ENCODE measurements at regions not wholly inside any gene's neighbourhood (a gene's known extent, or its start where the extent isn't known, plus 50 kb on each side); places are given as distances from the start of the nearest gene placed in this dataset.

GRCh38 chr17:33375783-33376182 lies 82.7 kb upstream of the ASIC2 start:
- Mint-ChIP-seq H3K9me3 (ENCODE audit: unreplicated experiment) (no peaks in the 10 kb centered on the region), H3K4me1 (ENCODE audit: unreplicated experiment) (no peaks in the 10 kb centered on the region), H3K4me3 (ENCODE audit: unreplicated experiment) (no peak overlapping the region), H3K27ac (ENCODE audit: unreplicated experiment) (no peak overlapping the region), H3K27me3 (ENCODE audit: unreplicated experiment) (peaks cover 2% of the 10 kb centered on the region), H3K36me3 (ENCODE audit: low read depth, unreplicated experiment) (no peaks in the 10 kb centered on the region)
- TF ChIP-seq CTCF (IDR thresholded peaks at IDR 0.05; ENCODE audit: unreplicated experiment), result no peak
- no peak for DNase-seq (ENCODE audit: low spot score)

DNA sequence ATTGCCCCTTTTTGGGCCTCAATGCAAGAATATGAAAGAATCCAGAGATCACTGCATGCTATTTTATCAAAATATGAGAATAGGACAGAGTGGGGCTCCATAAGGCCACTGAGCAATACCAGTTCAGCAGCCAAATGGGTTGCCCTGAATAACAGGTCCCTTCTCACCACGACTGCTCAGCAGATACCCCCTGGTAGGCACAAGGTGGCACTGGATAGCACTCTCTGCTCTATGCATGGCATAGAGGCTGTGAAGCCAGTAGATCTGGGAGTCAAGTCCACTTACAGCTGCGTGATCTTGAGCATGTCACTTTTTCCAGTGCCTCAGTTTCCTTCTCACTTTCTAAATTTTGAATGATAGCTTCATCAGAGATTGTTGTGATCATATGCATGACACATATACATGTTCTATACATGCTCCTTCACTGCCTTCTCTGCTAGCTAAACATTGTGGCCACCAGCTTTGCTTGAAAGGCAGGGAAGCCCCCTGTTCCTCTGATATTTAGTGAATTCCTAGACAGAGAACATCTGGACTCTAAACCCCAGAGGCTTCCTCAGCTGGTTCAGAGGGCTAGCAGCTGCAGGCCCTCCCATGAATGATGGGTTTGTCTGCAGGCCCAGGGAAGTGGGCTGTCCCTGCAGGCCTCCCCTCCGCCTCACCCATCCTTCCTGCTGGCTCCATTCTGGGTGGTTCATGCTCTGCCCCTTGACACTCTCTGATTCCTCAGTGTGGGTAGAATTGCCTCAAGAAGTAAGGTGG lies 84.9 kb upstream of the ASIC2 start:
- no peak for TF ChIP-seq CTCF (IDR thresholded peaks at IDR 0.05; ENCODE audit: unreplicated experiment)
- Mint-ChIP-seq H3K27ac (ENCODE audit: unreplicated experiment) (no peak overlapping the region), H3K4me3 (ENCODE audit: unreplicated experiment) (no peak overlapping the region), H3K4me1 (ENCODE audit: unreplicated experiment) (no peaks in the 10 kb centered on the region), H3K9me3 (ENCODE audit: unreplicated experiment) (no peaks in the 10 kb centered on the region), H3K27me3 (ENCODE audit: unreplicated experiment) (no peaks in the 10 kb centered on the region), H3K36me3 (ENCODE audit: low read depth, unreplicated experiment) (no peaks in the 10 kb centered on the region)
- DNase-seq (ENCODE audit: low spot score), result no peak

GRCh38 chr17:33381201-33381600 lies 88.1 kb upstream of the ASIC2 start:
- no peaks in the 10 kb centered on the region for H3K36me3 Mint-ChIP-seq (ENCODE audit: low read depth, unreplicated experiment)
- no peaks in the 10 kb centered on the region for H3K9me3 Mint-ChIP-seq (ENCODE audit: unreplicated experiment)
- no peaks in the 10 kb centered on the region for H3K27me3 Mint-ChIP-seq (ENCODE audit: unreplicated experiment)
- peak; percentile 10 for DNase-seq (ENCODE audit: low spot score)
- H3K4me3 Mint-ChIP-seq (ENCODE audit: unreplicated experiment), result no peak overlapping the region
- TF ChIP-seq CTCF (IDR thresholded peaks at IDR 0.05; ENCODE audit: unreplicated experiment), result no peak
- H3K27ac Mint-ChIP-seq (ENCODE audit: unreplicated experiment), result no peak overlapping the region
- no peaks in the 10 kb centered on the region for H3K4me1 Mint-ChIP-seq (ENCODE audit: unreplicated experiment)

DNA sequence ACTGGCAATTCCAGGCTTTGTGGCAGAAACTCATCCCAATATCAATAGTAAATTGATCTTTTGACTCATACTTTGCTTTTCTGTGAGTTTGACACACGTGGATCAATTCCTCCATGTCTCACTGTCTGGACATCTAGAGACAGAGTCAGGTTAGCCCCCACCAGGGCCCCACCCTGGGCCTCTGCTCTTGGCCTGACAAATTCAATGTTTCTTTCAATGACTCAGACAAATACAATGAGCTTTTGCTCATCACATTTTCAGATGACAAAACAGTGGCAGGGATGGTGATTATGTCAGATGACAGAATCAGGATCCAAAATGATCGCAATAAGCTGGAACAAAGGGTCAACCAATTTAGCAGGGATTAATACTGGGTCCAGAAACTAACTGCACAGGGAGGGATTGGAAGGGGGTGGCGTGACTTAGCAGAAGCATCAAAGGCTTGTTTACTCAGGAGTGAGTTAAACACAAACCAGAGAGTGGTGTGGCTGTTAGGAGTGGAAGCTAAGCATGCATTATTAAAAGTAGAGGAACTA lies 90.5 kb upstream of the ASIC2 start:
- Mint-ChIP-seq H3K4me1 (ENCODE audit: unreplicated experiment) (no peaks in the 10 kb centered on the region), H3K9me3 (ENCODE audit: unreplicated experiment) (no peaks in the 10 kb centered on the region), H3K36me3 (ENCODE audit: low read depth, unreplicated experiment) (no peaks in the 10 kb centered on the region), H3K27me3 (ENCODE audit: unreplicated experiment) (no peaks in the 10 kb centered on the region), H3K4me3 (ENCODE audit: unreplicated experiment) (no peak overlapping the region), H3K27ac (ENCODE audit: unreplicated experiment) (no peak overlapping the region)
- no peak for TF ChIP-seq CTCF (IDR thresholded peaks at IDR 0.05; ENCODE audit: unreplicated experiment)
- DNase-seq (ENCODE audit: low spot score), result no peak

- TF ChIP-seq CTCF (IDR thresholded peaks at IDR 0.05; ENCODE audit: unreplicated experiment), result no peak
- no peaks in the 10 kb centered on the region for H3K9me3 Mint-ChIP-seq (ENCODE audit: unreplicated experiment)
- no peak for DNase-seq (ENCODE audit: low spot score)
- no peaks in the 10 kb centered on the region for H3K36me3 Mint-ChIP-seq (ENCODE audit: low read depth, unreplicated experiment)
- no peak overlapping the region for H3K4me3 Mint-ChIP-seq (ENCODE audit: unreplicated experiment)
- H3K27me3 Mint-ChIP-seq (ENCODE audit: unreplicated experiment), result no peaks in the 10 kb centered on the region
- no peak overlapping the region for H3K27ac Mint-ChIP-seq (ENCODE audit: unreplicated experiment)
- H3K4me1 Mint-ChIP-seq (ENCODE audit: unreplicated experiment), result no peaks in the 10 kb centered on the region
Observed at GRCh38 chr17:33385133-33385532, 92.0 kb upstream of the ASIC2 start.
